ENCODE measurements at regions not wholly inside any gene's neighbourhood (a gene's known extent, or its start where the extent isn't known, plus 50 kb on each side); places are given as distances from the start of the nearest gene placed in this dataset.

- TF ChIP-seq SIN3A (IDR thresholded peaks at IDR 0.05; ENCODE audit: borderline replicate concordance, insufficient read depth, low read length) (no peak), REST (IDR thresholded peaks at IDR 0.05; ENCODE audit: insufficient read depth in 1 of 2, low read depth in 2 of 2, low read length in 2 of 2) (no peak), TAF1 (IDR thresholded peaks at IDR 0.05; ENCODE audit: borderline replicate concordance, insufficient read depth, low read length) (no peak), POLR2AphosphoS5 (IDR thresholded peaks at IDR 0.05; ENCODE audit: low read depth, low read length) (no peak), FOXP2 (optimal IDR thresholded peaks at IDR 0.05; ENCODE audit: borderline replicate concordance, extremely low read depth, extremely low read length, insufficient read depth) (no peak)
Measured at GRCh38 chr11:112616327-112617097, 344.7 kb upstream of the NCAM1 start.

- TF ChIP-seq REST (IDR thresholded peaks at IDR 0.05; ENCODE audit: insufficient read depth in 1 of 2, low read depth in 2 of 2, low read length in 2 of 2) (no peak), SIN3A (IDR thresholded peaks at IDR 0.05; ENCODE audit: borderline replicate concordance, insufficient read depth, low read length) (no peak), FOXP2 (optimal IDR thresholded peaks at IDR 0.05; ENCODE audit: borderline replicate concordance, extremely low read depth, extremely low read length, insufficient read depth) (no peak), POLR2AphosphoS5 (IDR thresholded peaks at IDR 0.05; ENCODE audit: low read depth, low read length) (no peak), TAF1 (IDR thresholded peaks at IDR 0.05; ENCODE audit: borderline replicate concordance, insufficient read depth, low read length) (no peak)
Measured at GRCh38 chr11:112617098-112617425, 344.2 kb upstream of the NCAM1 start.

- TF ChIP-seq POLR2AphosphoS5 (IDR thresholded peaks at IDR 0.05; ENCODE audit: low read depth, low read length) (no peak), REST (IDR thresholded peaks at IDR 0.05; ENCODE audit: insufficient read depth in 1 of 2, low read depth in 2 of 2, low read length in 2 of 2) (no peak), FOXP2 (optimal IDR thresholded peaks at IDR 0.05; ENCODE audit: borderline replicate concordance, extremely low read depth, extremely low read length, insufficient read depth) (no peak)
Measured at GRCh38 chr11:112617977-112618826, 343.0 kb upstream of the NCAM1 start.

- TF ChIP-seq FOXP2 (optimal IDR thresholded peaks at IDR 0.05; ENCODE audit: borderline replicate concordance, extremely low read depth, extremely low read length, insufficient read depth) (no peak), POLR2AphosphoS5 (IDR thresholded peaks at IDR 0.05; ENCODE audit: low read depth, low read length) (no peak), TAF1 (IDR thresholded peaks at IDR 0.05; ENCODE audit: borderline replicate concordance, insufficient read depth, low read length) (no peak)
Measured at GRCh38 chr11:112619106-112619505, 342.1 kb upstream of the NCAM1 start.

- TF ChIP-seq REST (IDR thresholded peaks at IDR 0.05; ENCODE audit: insufficient read depth in 1 of 2, low read depth in 2 of 2, low read length in 2 of 2) (no peak), SIN3A (IDR thresholded peaks at IDR 0.05; ENCODE audit: borderline replicate concordance, insufficient read depth, low read length) (no peak), TAF1 (IDR thresholded peaks at IDR 0.05; ENCODE audit: borderline replicate concordance, insufficient read depth, low read length) (no peak), POLR2AphosphoS5 (IDR thresholded peaks at IDR 0.05; ENCODE audit: low read depth, low read length) (no peak), FOXP2 (optimal IDR thresholded peaks at IDR 0.05; ENCODE audit: borderline replicate concordance, extremely low read depth, extremely low read length, insufficient read depth) (no peak)
Measured at GRCh38 chr11:112620621-112621394, 340.4 kb upstream of the NCAM1 start.
